ENCODE measurements at regions not wholly inside any gene's neighbourhood (a gene's known extent, or its start where the extent isn't known, plus 50 kb on each side); places are given as distances from the start of the nearest gene placed in this dataset.

GRCh38 chr3:130839813-130840212, 54.1 kb upstream of the ATP2C1 start:
- H3K36me3 ChIP-seq (ENCODE audit: insufficient read depth, low read length): no peaks in the 10 kb centered on the region
- intact Hi-C loops (cut with DNase I, micrococcal nuclease): no loop called here
- CTCF ChIA-PET: no interaction called here
- H3K9me3 ChIP-seq (ENCODE audit: control insufficient read depth in 1 of 2, insufficient read depth in 1 of 2, low read length in 2 of 2): no peaks in the 10 kb centered on the region
- H3K27me3 ChIP-seq (ENCODE audit: control insufficient read depth in 1 of 2, insufficient read depth in 2 of 2, low read length in 2 of 2): no peaks in the 10 kb centered on the region
- no peak overlapping the region for H3K27ac Mint-ChIP-seq
- no peak overlapping the region for H3K27ac ChIP-seq (ENCODE audit: low read depth in 1 of 2, low read length in 2 of 2)
- no peaks in the 10 kb centered on the region for H3K36me3 Mint-ChIP-seq (ENCODE audit: low read depth)
- H3K4me1 Mint-ChIP-seq (ENCODE audit: low read depth): peaks cover 8% of the 10 kb centered on the region
- no peak for TF ChIP-seq CTCF (IDR thresholded peaks at IDR 0.05)
- ATAC-seq (ENCODE audit: poor library complexity) (no peak), DNase-seq (no peak)
- POLR2A ChIA-PET: interaction anchor here (0.7 to 1.1 kb wide), 3 partner anchors 11 to 1604 kb away, joined by 3 read pairs; no protein-coding TSS in a partner anchor
- no peaks in the 10 kb centered on the region for H3K9me3 Mint-ChIP-seq
- no peaks in the 10 kb centered on the region for H3K4me1 ChIP-seq (ENCODE audit: insufficient read depth, low read length)
- H3K4me3 ChIP-seq (ENCODE audit: low read length): no peak overlapping the region
- H3K27me3 Mint-ChIP-seq: no peaks in the 10 kb centered on the region
- H3K4me3 Mint-ChIP-seq: no peak overlapping the region

- TF ChIP-seq CTCF (IDR thresholded peaks at IDR 0.05): no peak
- Histone ChIP-seq H3K27me3 (ENCODE audit: control insufficient read depth in 1 of 2, insufficient read depth in 2 of 2, low read length in 2 of 2) (no peaks in the 10 kb centered on the region), H3K4me3 (ENCODE audit: low read length) (no peak overlapping the region), H3K27ac (ENCODE audit: low read depth in 1 of 2, low read length in 2 of 2) (no peak overlapping the region), H3K36me3 (ENCODE audit: insufficient read depth, low read length) (no peaks in the 10 kb centered on the region), H3K9me3 (ENCODE audit: control insufficient read depth in 1 of 2, insufficient read depth in 1 of 2, low read length in 2 of 2) (no peaks in the 10 kb centered on the region), H3K4me1 (ENCODE audit: insufficient read depth, low read length) (no peaks in the 10 kb centered on the region)
- H3K4me1 Mint-ChIP-seq (ENCODE audit: low read depth): peaks cover 8% of the 10 kb centered on the region
- no peak for DNase-seq
- no peaks in the 10 kb centered on the region for H3K9me3 Mint-ChIP-seq
- ATAC-seq (ENCODE audit: poor library complexity): no peak
- H3K4me3 Mint-ChIP-seq: no peak overlapping the region
- intact Hi-C loops (cut with DNase I, micrococcal nuclease): no loop called here
- ChIA-PET POLR2A (no interaction called here), CTCF (no interaction called here)
- no peaks in the 10 kb centered on the region for H3K27me3 Mint-ChIP-seq
- no peak overlapping the region for H3K27ac Mint-ChIP-seq
- no peaks in the 10 kb centered on the region for H3K36me3 Mint-ChIP-seq (ENCODE audit: low read depth)
Measured at GRCh38 chr3:130841357-130841756, 52.5 kb upstream of the ATP2C1 start.

- ChIA-PET CTCF (no interaction called here), POLR2A (no interaction called here)
- H3K36me3 Mint-ChIP-seq (ENCODE audit: low read depth): no peaks in the 10 kb centered on the region
- peaks cover 8% of the 10 kb centered on the region for H3K4me1 Mint-ChIP-seq (ENCODE audit: low read depth)
- no peaks in the 10 kb centered on the region for H3K9me3 ChIP-seq (ENCODE audit: control insufficient read depth in 1 of 2, insufficient read depth in 1 of 2, low read length in 2 of 2)
- H3K27me3 ChIP-seq (ENCODE audit: control insufficient read depth in 1 of 2, insufficient read depth in 2 of 2, low read length in 2 of 2): no peaks in the 10 kb centered on the region
- intact Hi-C loops (cut with DNase I, micrococcal nuclease): no loop called here
- no peak overlapping the region for H3K4me3 Mint-ChIP-seq
- no peak overlapping the region for H3K27ac ChIP-seq (ENCODE audit: low read depth in 1 of 2, low read length in 2 of 2)
- DNase-seq (no peak), ATAC-seq (ENCODE audit: poor library complexity) (no peak)
- no peaks in the 10 kb centered on the region for H3K9me3 Mint-ChIP-seq
- TF ChIP-seq CTCF (IDR thresholded peaks at IDR 0.05): no peak
- H3K27ac Mint-ChIP-seq: no peak overlapping the region
- H3K36me3 ChIP-seq (ENCODE audit: insufficient read depth, low read length): no peaks in the 10 kb centered on the region
- H3K4me1 ChIP-seq (ENCODE audit: insufficient read depth, low read length): no peaks in the 10 kb centered on the region
- no peaks in the 10 kb centered on the region for H3K27me3 Mint-ChIP-seq
- H3K4me3 ChIP-seq (ENCODE audit: low read length): no peak overlapping the region
Measured at GRCh38 chr3:130843441-130843840, 50.4 kb upstream of the ATP2C1 start.

All from CD4-positive, alpha-beta T cell (primary cell).